Astrocyte of the hippocampus (primary cell): ENCODE measurements at regions not wholly inside any gene's neighbourhood (a gene's known extent, or its start where the extent isn't known, plus 50 kb on each side); places are given as distances from the start of the nearest gene placed in this dataset.

ENCODE experiments used
- DNase-seq: peaks from one replicate; pipeline ENCODE4 v3.0.0; 2011; ENCODE audit warnings: low read depth, low spot score

- no peak for DNase-seq
Observed at GRCh38 chr1:191888996-191889622, 269.2 kb upstream of the RGS18 start.

GRCh38 chr1:191889623-191890003, 268.6 kb upstream of the RGS18 start:
- DNase-seq = no peak

- DNase-seq = no peak
Observed at GRCh38 chr1:191890433-191891088, 267.7 kb upstream of the RGS18 start.

- no peak for DNase-seq
Observed at GRCh38 chr1:191892716-191893115, 265.5 kb upstream of the RGS18 start.

GRCh38 chr1:191895049-191895448, 263.2 kb upstream of the RGS18 start:
- no peak for DNase-seq

- DNase-seq = no peak
Observed at GRCh38 chr1:191895462-191896058, 262.7 kb upstream of the RGS18 start.

- DNase-seq = no peak
Observed at GRCh38 chr1:191897134-191897533, 261.1 kb upstream of the RGS18 start.

- no peak for DNase-seq
Observed at GRCh38 chr1:191901651-191902050, 256.6 kb upstream of the RGS18 start.

GRCh38 chr1:191904991-191905390, 253.3 kb upstream of the RGS18 start:
- no peak for DNase-seq

GRCh38 chr1:191905781-191906180, 252.5 kb upstream of the RGS18 start:
- DNase-seq = no peak

GRCh38 chr1:191907121-191907520, 251.1 kb upstream of the RGS18 start:
- DNase-seq = no peak

GRCh38 chr1:191910245-191910644, 248.0 kb upstream of the RGS18 start:
- no peak for DNase-seq

- DNase-seq = no peak
Observed at GRCh38 chr1:191912517-191912916, 245.7 kb upstream of the RGS18 start.

- no peak for DNase-seq
Observed at GRCh38 chr1:191913260-191913977, 244.8 kb upstream of the RGS18 start.

GRCh38 chr1:191929383-191929782, 228.9 kb upstream of the RGS18 start:
- DNase-seq = no peak

- DNase-seq = no peak
Observed at GRCh38 chr1:191943684-191944083, 214.6 kb upstream of the RGS18 start.

GRCh38 chr1:191953526-191953925, 204.7 kb upstream of the RGS18 start:
- no peak for DNase-seq

GRCh38 chr1:191959856-191960255, 198.4 kb upstream of the RGS18 start:
- no peak for DNase-seq

- peak; percentile 47 for DNase-seq
Observed at GRCh38 chr1:191963286-191963685, 195.0 kb upstream of the RGS18 start.

- peak; percentile 11 for DNase-seq
Observed at GRCh38 chr1:191963781-191964455, 194.3 kb upstream of the RGS18 start.

GRCh38 chr1:191969290-191969689, 189.0 kb upstream of the RGS18 start:
- no peak for DNase-seq

- DNase-seq = no peak
Observed at GRCh38 chr1:191970116-191970515, 188.1 kb upstream of the RGS18 start.
